ENCODE measurements at regions not wholly inside any gene's neighbourhood (a gene's known extent, or its start where the extent isn't known, plus 50 kb on each side); places are given as distances from the start of the nearest gene placed in this dataset.
A peak's percentile ranks its signal among the peaks of the same experiment; 100 is the strongest.

DNA sequence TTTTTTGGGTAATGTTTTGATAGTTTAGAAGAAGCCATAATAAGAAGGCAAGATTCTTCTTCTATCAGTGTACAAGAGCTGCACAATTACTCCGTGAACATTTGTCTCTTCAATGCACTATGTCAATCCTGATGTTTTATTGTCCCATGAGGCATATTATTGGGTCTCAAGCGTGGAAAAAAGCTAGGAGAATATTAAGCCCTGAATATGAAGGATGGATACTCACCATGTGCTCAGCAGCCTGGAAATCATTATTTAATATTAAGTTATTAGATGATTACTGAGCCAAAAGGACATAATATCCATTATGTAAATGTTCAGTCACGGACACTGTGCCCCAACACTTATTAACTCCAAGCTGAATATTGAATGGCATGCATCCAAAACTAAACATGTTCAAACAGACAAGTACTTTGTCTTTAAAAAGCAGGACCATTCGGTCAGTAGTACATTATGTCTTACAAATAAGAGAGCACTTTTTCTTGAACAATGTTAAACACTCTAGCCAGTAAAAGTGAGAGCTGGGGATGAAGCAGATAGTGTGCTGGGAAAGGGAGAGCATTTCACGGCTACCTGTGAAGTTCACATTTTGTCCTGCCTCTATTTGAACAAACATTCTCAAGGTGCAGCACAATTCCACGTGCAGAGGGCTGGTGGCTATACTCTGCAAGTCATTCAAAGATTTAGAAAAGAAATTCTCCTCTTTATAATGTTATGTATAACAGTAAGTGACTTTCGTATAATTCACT lies 70.6 kb upstream of the CNR1 start:
- no peak for DNase-seq (ENCODE audit: low spot score)

DNA sequence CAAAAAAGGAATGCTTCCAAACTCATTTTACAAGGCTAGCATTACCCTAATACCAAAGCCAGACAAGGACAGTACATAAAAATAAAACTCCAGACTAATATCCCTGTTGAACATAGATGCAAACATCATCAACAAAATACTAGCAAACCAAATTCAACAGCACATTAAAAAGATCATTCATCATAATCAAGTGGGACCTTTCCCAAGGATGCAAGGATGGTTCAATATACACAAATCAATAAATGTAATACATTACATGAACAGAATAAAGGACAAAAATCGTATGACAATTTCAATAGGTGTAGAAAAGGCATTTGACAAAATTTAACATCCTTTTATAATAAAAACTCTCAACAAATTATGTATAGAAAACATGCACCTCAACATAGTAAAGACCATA lies 66.6 kb upstream of the CNR1 start:
- DNase-seq (ENCODE audit: low spot score): no peak

- DNase-seq (ENCODE audit: low spot score): no peak
Measured at GRCh38 chr6:88223298-88223697, 57.2 kb upstream of the CNR1 start.

- DNase-seq (ENCODE audit: low spot score): peak; percentile 1
Measured at GRCh38 chr6:88220493-88220892, 54.3 kb upstream of the CNR1 start.

DNA sequence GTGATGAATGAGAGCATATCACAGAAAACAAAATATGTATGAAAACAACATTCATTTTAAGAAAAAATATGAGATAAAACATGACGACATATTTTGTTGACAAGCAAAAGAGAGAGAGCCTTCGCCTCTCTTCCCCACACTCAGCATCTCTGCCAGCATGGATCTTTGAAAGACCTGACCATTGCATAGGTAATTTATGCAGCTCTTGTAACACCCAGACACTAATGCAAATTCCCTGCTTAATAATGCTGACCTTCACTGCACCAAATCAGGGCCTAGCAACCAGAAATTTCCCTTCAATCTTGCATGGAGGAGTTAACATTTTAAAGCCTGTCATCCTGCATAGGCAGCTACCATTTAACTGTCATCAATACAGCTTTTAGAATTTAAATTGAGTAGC lies 50.0 kb upstream of the CNR1 start:
- DNase-seq (ENCODE audit: low spot score): no peak
